ENCODE measurements at regions not wholly inside any gene's neighbourhood (a gene's known extent, or its start where the extent isn't known, plus 50 kb on each side); places are given as distances from the start of the nearest gene placed in this dataset.

DNA sequence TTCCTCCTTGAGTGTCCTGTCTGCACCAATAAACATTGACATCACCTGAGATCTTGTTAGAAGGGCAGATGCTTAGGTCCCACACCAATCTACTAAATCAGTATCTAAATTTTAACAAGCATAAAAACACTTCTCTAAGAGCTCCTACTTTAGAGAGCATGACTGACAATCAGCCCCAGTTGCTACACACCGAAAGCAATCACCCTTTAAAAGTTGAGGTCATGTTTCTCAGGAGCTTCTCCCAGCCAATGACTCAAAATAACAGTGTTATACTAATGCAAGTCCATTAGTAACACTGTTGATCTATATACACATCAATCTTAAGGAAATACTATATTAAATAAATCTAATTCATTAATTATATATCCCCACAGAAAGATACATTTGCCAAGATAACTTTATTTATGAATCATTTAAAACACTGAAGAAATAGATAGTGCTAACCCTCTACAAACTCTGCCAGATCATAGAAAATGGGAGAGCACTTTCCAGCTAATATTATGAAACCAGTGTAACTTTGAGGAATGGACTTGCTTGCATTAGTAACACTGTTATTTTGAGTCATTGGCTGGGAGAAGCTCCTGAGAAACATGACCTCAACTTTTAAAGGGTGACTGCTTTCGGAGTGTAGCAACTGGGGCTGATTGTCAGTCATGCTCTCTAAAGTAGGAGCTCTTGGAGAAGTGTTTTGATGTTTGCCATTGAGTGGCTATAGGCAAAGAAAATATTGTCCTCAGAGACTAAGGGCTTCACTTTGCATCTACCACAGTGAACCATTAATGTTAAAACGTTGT lies 109.8 kb upstream of the HDX start:
- TF ChIP-seq POU2F2 (IDR thresholded peaks at IDR 0.05; ENCODE audit: low read depth, low read length): no peak
- no peak for TF ChIP-seq POLR2AphosphoS5 (IDR thresholded peaks at IDR 0.05; ENCODE audit: low read depth, low read length)
- TF ChIP-seq PAX5 (IDR thresholded peaks at IDR 0.05; ENCODE audit: insufficient read depth, low read length, severe bottlenecking): no peak
- no peak for TF ChIP-seq TAF1 (IDR thresholded peaks at IDR 0.05; ENCODE audit: low read depth, low read length)
- TF ChIP-seq POLR2A (IDR thresholded peaks at IDR 0.05; ENCODE audit: low read depth, low read length): no peak
- no peak for TF ChIP-seq SPI1 (IDR thresholded peaks at IDR 0.05; ENCODE audit: low read depth, low read length)
- no peak for FAIRE-seq

DNA sequence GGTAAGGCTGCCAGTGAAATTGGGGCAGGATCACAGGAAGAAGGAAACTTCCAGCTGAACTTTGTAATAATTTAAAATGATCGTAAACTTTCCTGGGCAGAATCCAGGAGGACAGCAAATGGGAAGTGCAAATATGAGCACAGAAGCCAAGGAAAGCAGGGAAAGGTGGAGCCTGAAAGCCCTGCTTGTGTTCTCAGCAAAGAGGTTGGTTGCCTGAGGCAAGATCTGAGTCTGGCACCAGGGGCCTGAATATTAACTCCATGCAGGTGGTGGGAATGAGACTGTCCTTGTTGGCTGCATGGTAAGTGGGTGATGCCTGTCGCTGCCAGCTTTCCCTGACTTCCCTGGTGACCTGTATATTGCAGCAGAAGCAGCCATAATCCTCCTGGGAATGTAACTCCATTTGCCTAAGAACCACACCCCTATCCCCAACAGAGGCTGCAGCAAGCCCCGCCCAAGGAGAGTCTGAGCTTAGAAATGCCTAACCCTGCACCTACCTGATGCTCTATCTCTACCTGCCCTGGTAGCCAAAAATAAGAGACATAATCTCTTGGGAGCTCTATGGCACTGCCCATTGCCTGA lies 132.0 kb upstream of the HDX start:
- no peak for DNase-seq (ENCODE audit: insufficient read length, low spot score)
- FAIRE-seq: no peak
- no peak for TF ChIP-seq POLR2AphosphoS5 (IDR thresholded peaks at IDR 0.05; ENCODE audit: low read depth, low read length)
- no peak for TF ChIP-seq TAF1 (IDR thresholded peaks at IDR 0.05; ENCODE audit: low read depth, low read length)
- no peak for TF ChIP-seq PAX5 (IDR thresholded peaks at IDR 0.05; ENCODE audit: insufficient read depth, low read length, severe bottlenecking)
- no peak for TF ChIP-seq SPI1 (IDR thresholded peaks at IDR 0.05; ENCODE audit: low read depth, low read length)
- no peak for TF ChIP-seq POU2F2 (IDR thresholded peaks at IDR 0.05; ENCODE audit: low read depth, low read length)

More for the DNA sequence above, 109.8 kb upstream of the HDX start:
- DNase-seq (ENCODE audit: insufficient read length, low spot score): no peak

- no peak for DNase-seq (ENCODE audit: insufficient read length, low spot score)
- no peak for FAIRE-seq
- TF ChIP-seq SPI1 (IDR thresholded peaks at IDR 0.05; ENCODE audit: low read depth, low read length): no peak
These were observed 163.8 kb upstream of the HDX start for GRCh38 chrX:84666086-84666485.

DNA sequence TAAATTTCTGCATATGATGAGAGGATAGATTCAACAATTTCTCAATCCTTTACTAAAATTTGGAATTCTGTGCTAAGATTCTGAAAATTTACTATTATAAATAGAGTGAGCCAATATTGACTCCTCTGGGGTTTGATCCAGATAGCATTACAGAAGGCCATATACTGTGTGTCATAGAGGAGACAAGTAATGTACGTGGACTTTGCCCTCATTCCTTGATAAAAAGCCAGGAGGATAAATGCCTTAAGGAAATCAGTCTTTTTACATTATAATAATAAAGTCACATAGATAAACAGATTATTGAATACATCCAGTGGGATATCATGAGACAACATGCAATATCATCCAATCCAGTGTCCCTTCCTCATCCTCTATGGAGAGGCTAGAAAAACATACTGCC lies 188.0 kb upstream of the HDX start:
- FAIRE-seq (no peak), DNase-seq (ENCODE audit: insufficient read length, low spot score) (no peak)
- TF ChIP-seq POLR2A (IDR thresholded peaks at IDR 0.05; ENCODE audit: low read depth, low read length) (no peak), PAX5 (IDR thresholded peaks at IDR 0.05; ENCODE audit: insufficient read depth, low read length, severe bottlenecking) (no peak), TAF1 (IDR thresholded peaks at IDR 0.05; ENCODE audit: low read depth, low read length) (no peak), POLR2AphosphoS5 (IDR thresholded peaks at IDR 0.05; ENCODE audit: low read depth, low read length) (no peak), SPI1 (IDR thresholded peaks at IDR 0.05; ENCODE audit: low read depth, low read length) (no peak), POU2F2 (IDR thresholded peaks at IDR 0.05; ENCODE audit: low read depth, low read length) (no peak)

- TF ChIP-seq TAF1 (IDR thresholded peaks at IDR 0.05; ENCODE audit: low read depth, low read length): no peak
- no peak for TF ChIP-seq PAX5 (IDR thresholded peaks at IDR 0.05; ENCODE audit: insufficient read depth, low read length, severe bottlenecking)
- no peak for TF ChIP-seq POU2F2 (IDR thresholded peaks at IDR 0.05; ENCODE audit: low read depth, low read length)
- no peak for TF ChIP-seq SPI1 (IDR thresholded peaks at IDR 0.05; ENCODE audit: low read depth, low read length)
- no peak for TF ChIP-seq POLR2AphosphoS5 (IDR thresholded peaks at IDR 0.05; ENCODE audit: low read depth, low read length)
- TF ChIP-seq POLR2A (IDR thresholded peaks at IDR 0.05; ENCODE audit: low read depth, low read length): no peak
- no peak for DNase-seq (ENCODE audit: insufficient read length, low spot score)
- no peak for FAIRE-seq
These were observed 207.7 kb upstream of the HDX start for GRCh38 chrX:84709987-84710386.

- DNase-seq (ENCODE audit: insufficient read length, low spot score) (no peak), FAIRE-seq (no peak)
- no peak for TF ChIP-seq POLR2A (IDR thresholded peaks at IDR 0.05; ENCODE audit: low read depth, low read length)
- TF ChIP-seq SPI1 (IDR thresholded peaks at IDR 0.05; ENCODE audit: low read depth, low read length): no peak
- TF ChIP-seq POLR2AphosphoS5 (IDR thresholded peaks at IDR 0.05; ENCODE audit: low read depth, low read length): no peak
- TF ChIP-seq TAF1 (IDR thresholded peaks at IDR 0.05; ENCODE audit: low read depth, low read length): no peak
- TF ChIP-seq PAX5 (IDR thresholded peaks at IDR 0.05; ENCODE audit: insufficient read depth, low read length, severe bottlenecking): no peak
- TF ChIP-seq POU2F2 (IDR thresholded peaks at IDR 0.05; ENCODE audit: low read depth, low read length): no peak
These were observed 208.4 kb upstream of the HDX start for GRCh38 chrX:84710611-84711010.

- no peak for FAIRE-seq
- no peak for DNase-seq (ENCODE audit: insufficient read length, low spot score)
These were observed 210.4 kb upstream of the HDX start for GRCh38 chrX:84712621-84713020.

GRCh38 chrX:84715315-84715714 lies 213.1 kb upstream of the HDX start:
- no peak for DNase-seq (ENCODE audit: insufficient read length, low spot score)
- FAIRE-seq: peak; percentile 5
- TF ChIP-seq SPI1 (IDR thresholded peaks at IDR 0.05; ENCODE audit: low read depth, low read length) (peak; percentile 22; the same call in 1 of the 2 replicates), TAF1 (IDR thresholded peaks at IDR 0.05; ENCODE audit: low read depth, low read length) (no peak)

More at GRCh38 chrX:84712621-84713020, 210.4 kb upstream of the HDX start:
- no peak for TF ChIP-seq POU2F2 (IDR thresholded peaks at IDR 0.05; ENCODE audit: low read depth, low read length)
- TF ChIP-seq POLR2AphosphoS5 (IDR thresholded peaks at IDR 0.05; ENCODE audit: low read depth, low read length): no peak
- no peak for TF ChIP-seq TAF1 (IDR thresholded peaks at IDR 0.05; ENCODE audit: low read depth, low read length)
- no peak for TF ChIP-seq PAX5 (IDR thresholded peaks at IDR 0.05; ENCODE audit: insufficient read depth, low read length, severe bottlenecking)
- no peak for TF ChIP-seq SPI1 (IDR thresholded peaks at IDR 0.05; ENCODE audit: low read depth, low read length)
- no peak for TF ChIP-seq POLR2A (IDR thresholded peaks at IDR 0.05; ENCODE audit: low read depth, low read length)

- FAIRE-seq (no peak), DNase-seq (ENCODE audit: insufficient read length, low spot score) (no peak)
- TF ChIP-seq POLR2AphosphoS5 (IDR thresholded peaks at IDR 0.05; ENCODE audit: low read depth, low read length) (no peak), PAX5 (IDR thresholded peaks at IDR 0.05; ENCODE audit: insufficient read depth, low read length, severe bottlenecking) (no peak), SPI1 (IDR thresholded peaks at IDR 0.05; ENCODE audit: low read depth, low read length) (no peak), TAF1 (IDR thresholded peaks at IDR 0.05; ENCODE audit: low read depth, low read length) (no peak), POU2F2 (IDR thresholded peaks at IDR 0.05; ENCODE audit: low read depth, low read length) (no peak), POLR2A (IDR thresholded peaks at IDR 0.05; ENCODE audit: low read depth, low read length) (no peak)
These were observed 215.1 kb upstream of the HDX start for GRCh38 chrX:84717343-84717742.

- no peak for DNase-seq (ENCODE audit: insufficient read length, low spot score)
- no peak for FAIRE-seq
- TF ChIP-seq POU2F2 (IDR thresholded peaks at IDR 0.05; ENCODE audit: low read depth, low read length): no peak
- TF ChIP-seq POLR2A (IDR thresholded peaks at IDR 0.05; ENCODE audit: low read depth, low read length): no peak
- no peak for TF ChIP-seq SPI1 (IDR thresholded peaks at IDR 0.05; ENCODE audit: low read depth, low read length)
- no peak for TF ChIP-seq PAX5 (IDR thresholded peaks at IDR 0.05; ENCODE audit: insufficient read depth, low read length, severe bottlenecking)
- no peak for TF ChIP-seq POLR2AphosphoS5 (IDR thresholded peaks at IDR 0.05; ENCODE audit: low read depth, low read length)
- TF ChIP-seq TAF1 (IDR thresholded peaks at IDR 0.05; ENCODE audit: low read depth, low read length): no peak
These were observed 219.2 kb upstream of the HDX start for GRCh38 chrX:84721416-84721815.
